AML-193 (cell line): ENCODE measurements at regions not wholly inside any gene's neighbourhood (a gene's known extent, or its start where the extent isn't known, plus 50 kb on each side); places are given as distances from the start of the nearest gene placed in this dataset.
"Not testable (repeated sequence)": the region's sequence is repeated elsewhere in the genome, so short reads cannot be mapped to it uniquely, and the experiment has no call there.

Experiments
- DNase-seq, 2 experiments: peaks; one replicate each; lab custom pipeline; 2025; lab: John Stamatoyannopoulos, UW

- DNase-seq, result no peak
Observed at GRCh38 chrX:123085311-123085940, 98.7 kb upstream of the GRIA3 start.

- DNase-seq, result no peak
Observed at GRCh38 chrX:123086768-123087167, 97.3 kb upstream of the GRIA3 start.

GRCh38 chrX:123087326-123087725 is 96.8 kb upstream of the GRIA3 start:
- peak; percentile 27 to 40 for DNase-seq

GRCh38 chrX:123088331-123088730 is 95.7 kb upstream of the GRIA3 start:
- no peak for DNase-seq

- DNase-seq, result no peak
Observed at GRCh38 chrX:123088930-123089329, 95.1 kb upstream of the GRIA3 start.

- DNase-seq, result no peak
Observed at GRCh38 chrX:123093792-123094191, 90.3 kb upstream of the GRIA3 start.

- no peak for DNase-seq
Observed at GRCh38 chrX:123108513-123109427, 75.3 kb upstream of the GRIA3 start.

- DNase-seq, result no peak
Observed at GRCh38 chrX:123121241-123121640, 62.8 kb upstream of the GRIA3 start.

GRCh38 chrX:123129805-123130204 is 54.3 kb upstream of the GRIA3 start:
- not testable (repeated sequence) for DNase-seq
